A549 (cell line): ENCODE measurements at regions not wholly inside any gene's neighbourhood (a gene's known extent, or its start where the extent isn't known, plus 50 kb on each side); places are given as distances from the start of the nearest gene placed in this dataset.

ENCODE experiments used
- JUN ChIP-seq, 2 experiments: fragments of >200 bp; sonication (Bioruptor Twin); formaldehyde crosslinking; IDR thresholded peaks; 2 replicates in 1 of 2; 3 replicates in 1 of 2; pipeline ENCODE4 v1.6.1; 2016 to 2017
- TF ChIP-seq, protein P1 (sequence below): fragments of >200 bp; sonication (Bioruptor Twin); formaldehyde crosslinking; IDR thresholded peaks from 3 replicates; pipeline ENCODE4 v1.5.1; 2016
- TF ChIP-seq, protein P2 (sequence below): fragments of 450-650 bp; IDR thresholded peaks from 2 replicates; pipeline ENCODE4 v1.6.1; 2014; ENCODE audit warnings: antibody characterized with exemption

DNA sequence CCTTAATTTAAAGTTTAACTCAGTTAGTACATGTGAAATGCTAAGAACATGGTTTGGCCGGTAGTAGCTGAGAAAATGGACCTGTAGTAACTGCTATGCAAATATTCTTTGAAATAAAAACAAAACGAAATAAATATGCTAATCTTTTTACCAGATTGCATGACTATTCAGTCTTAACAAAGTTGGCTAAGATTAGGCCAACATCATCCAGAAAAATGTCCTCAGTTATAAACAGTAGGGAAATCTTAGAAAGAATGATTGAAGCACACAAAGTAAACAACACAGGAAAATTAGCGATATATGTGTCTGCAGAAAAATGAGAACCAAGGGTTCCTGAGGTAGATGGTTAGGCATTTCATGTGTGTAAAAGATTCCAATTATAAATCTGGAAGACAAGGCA is 832.1 kb downstream of the TUSC7 start:
- TF ChIP-seq, protein P1, sequence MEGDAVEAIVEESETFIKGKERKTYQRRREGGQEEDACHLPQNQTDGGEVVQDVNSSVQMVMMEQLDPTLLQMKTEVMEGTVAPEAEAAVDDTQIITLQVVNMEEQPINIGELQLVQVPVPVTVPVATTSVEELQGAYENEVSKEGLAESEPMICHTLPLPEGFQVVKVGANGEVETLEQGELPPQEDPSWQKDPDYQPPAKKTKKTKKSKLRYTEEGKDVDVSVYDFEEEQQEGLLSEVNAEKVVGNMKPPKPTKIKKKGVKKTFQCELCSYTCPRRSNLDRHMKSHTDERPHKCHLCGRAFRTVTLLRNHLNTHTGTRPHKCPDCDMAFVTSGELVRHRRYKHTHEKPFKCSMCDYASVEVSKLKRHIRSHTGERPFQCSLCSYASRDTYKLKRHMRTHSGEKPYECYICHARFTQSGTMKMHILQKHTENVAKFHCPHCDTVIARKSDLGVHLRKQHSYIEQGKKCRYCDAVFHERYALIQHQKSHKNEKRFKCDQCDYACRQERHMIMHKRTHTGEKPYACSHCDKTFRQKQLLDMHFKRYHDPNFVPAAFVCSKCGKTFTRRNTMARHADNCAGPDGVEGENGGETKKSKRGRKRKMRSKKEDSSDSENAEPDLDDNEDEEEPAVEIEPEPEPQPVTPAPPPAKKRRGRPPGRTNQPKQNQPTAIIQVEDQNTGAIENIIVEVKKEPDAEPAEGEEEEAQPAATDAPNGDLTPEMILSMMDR: no peak
- TF ChIP-seq JUN (IDR thresholded peaks at IDR 0.05): no peak
- TF ChIP-seq, protein P2, sequence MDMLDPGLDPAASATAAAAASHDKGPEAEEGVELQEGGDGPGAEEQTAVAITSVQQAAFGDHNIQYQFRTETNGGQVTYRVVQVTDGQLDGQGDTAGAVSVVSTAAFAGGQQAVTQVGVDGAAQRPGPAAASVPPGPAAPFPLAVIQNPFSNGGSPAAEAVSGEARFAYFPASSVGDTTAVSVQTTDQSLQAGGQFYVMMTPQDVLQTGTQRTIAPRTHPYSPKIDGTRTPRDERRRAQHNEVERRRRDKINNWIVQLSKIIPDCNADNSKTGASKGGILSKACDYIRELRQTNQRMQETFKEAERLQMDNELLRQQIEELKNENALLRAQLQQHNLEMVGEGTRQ: no peak
